B cell (primary cell): ENCODE measurements at regions not wholly inside any gene's neighbourhood (a gene's known extent, or its start where the extent isn't known, plus 50 kb on each side); places are given as distances from the start of the nearest gene placed in this dataset.

Source experiments
- EZH2 ChIP-seq: IDR thresholded peaks from 2 replicates; pipeline ENCODE4 v1.6.1; 2012; ENCODE audit warnings: borderline replicate concordance, low read depth, mild to moderate bottlenecking, moderate library complexity, low read length; ENCODE audit not compliant: insufficient read depth, poor library complexity, severe bottlenecking
- TF ChIP-seq, protein P1 (sequence below): fragments of 200-600 bp; IDR thresholded peaks from one replicate; pipeline ENCODE4 v1.8.0; 2022; ENCODE audit warnings: antibody characterized with exemption, mild to moderate bottlenecking

DNA sequence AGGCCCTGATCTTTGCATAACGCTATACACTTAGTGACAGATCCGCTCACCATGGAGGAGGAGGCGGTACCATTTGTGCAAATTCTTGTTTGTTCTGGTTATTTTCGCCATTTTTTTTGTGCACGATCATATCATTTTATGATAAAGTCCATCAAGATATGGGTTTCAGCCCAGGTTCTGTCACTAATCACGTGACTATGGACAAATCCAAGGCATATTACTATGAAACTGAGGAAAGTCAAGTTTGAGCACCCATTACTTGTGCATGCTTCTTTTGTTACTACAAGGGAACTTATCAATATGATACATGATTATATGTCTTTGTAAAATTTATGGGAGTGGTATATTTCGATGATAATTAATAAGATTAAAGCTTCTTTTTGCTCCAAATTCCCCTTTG, 829.5 kb downstream of the ROBO2 start:
- TF ChIP-seq, protein P1, sequence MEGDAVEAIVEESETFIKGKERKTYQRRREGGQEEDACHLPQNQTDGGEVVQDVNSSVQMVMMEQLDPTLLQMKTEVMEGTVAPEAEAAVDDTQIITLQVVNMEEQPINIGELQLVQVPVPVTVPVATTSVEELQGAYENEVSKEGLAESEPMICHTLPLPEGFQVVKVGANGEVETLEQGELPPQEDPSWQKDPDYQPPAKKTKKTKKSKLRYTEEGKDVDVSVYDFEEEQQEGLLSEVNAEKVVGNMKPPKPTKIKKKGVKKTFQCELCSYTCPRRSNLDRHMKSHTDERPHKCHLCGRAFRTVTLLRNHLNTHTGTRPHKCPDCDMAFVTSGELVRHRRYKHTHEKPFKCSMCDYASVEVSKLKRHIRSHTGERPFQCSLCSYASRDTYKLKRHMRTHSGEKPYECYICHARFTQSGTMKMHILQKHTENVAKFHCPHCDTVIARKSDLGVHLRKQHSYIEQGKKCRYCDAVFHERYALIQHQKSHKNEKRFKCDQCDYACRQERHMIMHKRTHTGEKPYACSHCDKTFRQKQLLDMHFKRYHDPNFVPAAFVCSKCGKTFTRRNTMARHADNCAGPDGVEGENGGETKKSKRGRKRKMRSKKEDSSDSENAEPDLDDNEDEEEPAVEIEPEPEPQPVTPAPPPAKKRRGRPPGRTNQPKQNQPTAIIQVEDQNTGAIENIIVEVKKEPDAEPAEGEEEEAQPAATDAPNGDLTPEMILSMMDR: no peak
- TF ChIP-seq EZH2: no peak
